Cardiac fibroblast (primary cell): ENCODE measurements at regions not wholly inside any gene's neighbourhood (a gene's known extent, or its start where the extent isn't known, plus 50 kb on each side); places are given as distances from the start of the nearest gene placed in this dataset.
"Not testable (repeated sequence)": the region's sequence is repeated elsewhere in the genome, so short reads cannot be mapped to it uniquely, and the experiment has no call there.

ENCODE experiments used
- DNase-seq, 2 donors: peaks; one replicate each; pipeline versions ENCODE4 v3.0.0 to v3.0.0-alpha.2; 2010; ENCODE audit warnings: low read depth in 2 of 2
- H3K4me3 ChIP-seq, 2 donors: replicated peaks in 1 of 2; 1 replicate in 1 of 2; 2 replicates in 1 of 2; pipeline ENCODE4 v1.5.1; 2011; ENCODE audit warnings: low read depth in 2 of 2, low read length in 2 of 2, mild to moderate bottlenecking in 2 of 2, moderate library complexity in 1 of 2
- CTCF ChIP-seq: IDR thresholded peaks from one replicate; pipeline ENCODE4 v1.5.1; 2011; ENCODE audit warnings: low read depth, mild to moderate bottlenecking, low read length, inconsistent platforms

GRCh38 chr5:77864997-77865396 lies 88.9 kb upstream of the TBCA start:
- DNase-seq = no peak
- TF ChIP-seq CTCF = no peak
- H3K4me3 ChIP-seq = no peak overlapping the region

- peak in 1 of 2 donors; percentile 58 for DNase-seq
- no peak overlapping the region for H3K4me3 ChIP-seq
- TF ChIP-seq CTCF = no peak
Measured at GRCh38 chr5:77863181-77863580, 87.0 kb upstream of the TBCA start.

- DNase-seq = no peak
Measured at GRCh38 chr5:77861576-77861975, 85.4 kb upstream of the TBCA start.

GRCh38 chr5:77859306-77859705 lies 83.2 kb upstream of the TBCA start:
- no peak overlapping the region for H3K4me3 ChIP-seq
- TF ChIP-seq CTCF = no peak
- DNase-seq = peak in 1 of 2 donors; percentile 55

More at GRCh38 chr5:77861576-77861975, 85.4 kb upstream of the TBCA start:
- no peak overlapping the region for H3K4me3 ChIP-seq
- TF ChIP-seq CTCF = no peak

GRCh38 chr5:77858678-77859077 lies 82.5 kb upstream of the TBCA start:
- H3K4me3 ChIP-seq, DNase-seq: not testable (repeated sequence)

- DNase-seq = no peak
- TF ChIP-seq CTCF = no peak
- no peak overlapping the region for H3K4me3 ChIP-seq
Measured at GRCh38 chr5:77855369-77855768, 79.2 kb upstream of the TBCA start.

GRCh38 chr5:77853353-77853907 lies 77.3 kb upstream of the TBCA start:
- DNase-seq = no peak
- TF ChIP-seq CTCF = no peak
- H3K4me3 ChIP-seq = no peak overlapping the region
